ENCODE measurements at regions not wholly inside any gene's neighbourhood (a gene's known extent, or its start where the extent isn't known, plus 50 kb on each side); places are given as distances from the start of the nearest gene placed in this dataset.

DNA sequence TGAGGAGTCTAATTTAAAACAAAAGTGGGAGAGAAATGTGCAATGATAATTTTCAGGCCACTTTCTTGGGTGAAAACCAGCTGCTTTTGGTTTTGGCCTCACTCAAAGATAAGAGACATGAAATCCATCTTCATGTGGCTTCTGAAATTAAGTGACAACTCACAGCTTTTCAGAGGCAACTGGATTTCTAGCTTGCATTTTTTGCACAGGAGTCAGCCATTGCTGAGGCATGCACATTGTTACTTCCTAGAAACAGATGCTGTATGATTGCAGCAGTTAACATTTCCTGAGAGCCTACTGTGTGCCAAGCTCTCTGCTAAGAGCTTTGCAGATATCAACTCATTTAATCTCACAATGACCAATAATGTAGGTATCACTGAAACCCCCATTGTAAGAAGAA, 562.6 kb downstream of the NR2F1-AS1 start:
- in situ Hi-C loops (cut with MboI; ENCODE audit: low sequenced_read_pairs in 4 of 4) = no loop called here
- intact Hi-C loops (cut with DNase I; ENCODE audit: low total_unique reads) = no loop called here
- H3K4me3 ChIP-seq = no peak overlapping the region
- no peaks in the 10 kb centered on the region for H3K27me3 ChIP-seq
- TF ChIP-seq, protein P1, sequence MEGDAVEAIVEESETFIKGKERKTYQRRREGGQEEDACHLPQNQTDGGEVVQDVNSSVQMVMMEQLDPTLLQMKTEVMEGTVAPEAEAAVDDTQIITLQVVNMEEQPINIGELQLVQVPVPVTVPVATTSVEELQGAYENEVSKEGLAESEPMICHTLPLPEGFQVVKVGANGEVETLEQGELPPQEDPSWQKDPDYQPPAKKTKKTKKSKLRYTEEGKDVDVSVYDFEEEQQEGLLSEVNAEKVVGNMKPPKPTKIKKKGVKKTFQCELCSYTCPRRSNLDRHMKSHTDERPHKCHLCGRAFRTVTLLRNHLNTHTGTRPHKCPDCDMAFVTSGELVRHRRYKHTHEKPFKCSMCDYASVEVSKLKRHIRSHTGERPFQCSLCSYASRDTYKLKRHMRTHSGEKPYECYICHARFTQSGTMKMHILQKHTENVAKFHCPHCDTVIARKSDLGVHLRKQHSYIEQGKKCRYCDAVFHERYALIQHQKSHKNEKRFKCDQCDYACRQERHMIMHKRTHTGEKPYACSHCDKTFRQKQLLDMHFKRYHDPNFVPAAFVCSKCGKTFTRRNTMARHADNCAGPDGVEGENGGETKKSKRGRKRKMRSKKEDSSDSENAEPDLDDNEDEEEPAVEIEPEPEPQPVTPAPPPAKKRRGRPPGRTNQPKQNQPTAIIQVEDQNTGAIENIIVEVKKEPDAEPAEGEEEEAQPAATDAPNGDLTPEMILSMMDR (IDR thresholded peaks at IDR 0.05 in 4 of 5, conservative IDR thresholded peaks at IDR 0.05 in 1 of 5) = no peak
- TF ChIP-seq POLR2A (IDR thresholded peaks at IDR 0.05) = no peak
- ATAC-seq (no peak), DNase-seq (no peak)
- H3K9me3 ChIP-seq = no peaks in the 10 kb centered on the region
- no peak overlapping the region for H3K27ac ChIP-seq
- H3K36me3 ChIP-seq = no peaks in the 10 kb centered on the region
- no peaks in the 10 kb centered on the region for H3K4me1 ChIP-seq

- intact Hi-C loops (cut with DNase I; ENCODE audit: low total_unique reads) (no loop called here), in situ Hi-C loops (cut with MboI; ENCODE audit: low sequenced_read_pairs in 4 of 4) (no loop called here)
- no peaks in the 10 kb centered on the region for H3K9me3 ChIP-seq
- H3K4me3 ChIP-seq = no peak overlapping the region
- no peak for DNase-seq
- H3K27ac ChIP-seq = no peak overlapping the region
- no peaks in the 10 kb centered on the region for H3K36me3 ChIP-seq
- H3K27me3 ChIP-seq = no peaks in the 10 kb centered on the region
- H3K4me1 ChIP-seq = no peaks in the 10 kb centered on the region
- ATAC-seq = no peak
- TF ChIP-seq, protein P1 (IDR thresholded peaks at IDR 0.05 in 4 of 5, conservative IDR thresholded peaks at IDR 0.05 in 1 of 5) = no peak
- TF ChIP-seq POLR2A (IDR thresholded peaks at IDR 0.05) = no peak
These were observed 563.2 kb downstream of the NR2F1-AS1 start for GRCh38 chr5:93017849-93018248.

DNA sequence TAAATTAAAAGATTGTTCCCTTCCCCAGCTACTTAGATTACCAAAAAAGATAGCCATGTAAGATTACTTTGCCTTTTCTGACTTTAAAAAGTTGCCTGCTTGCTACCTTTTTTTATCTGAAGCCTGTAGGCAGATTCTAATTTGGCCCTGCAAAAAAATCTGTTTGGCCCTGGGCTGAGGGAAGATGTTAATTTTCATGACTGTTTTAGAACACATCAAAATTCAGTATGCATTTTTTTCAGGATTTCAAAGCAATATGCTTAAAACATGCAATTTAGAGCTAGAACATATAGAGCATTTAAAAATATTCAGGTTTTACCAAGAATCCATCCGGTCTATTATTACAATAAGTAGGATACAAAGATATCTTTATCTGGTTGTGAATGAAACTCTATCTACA, 563.6 kb downstream of the NR2F1-AS1 start:
- intact Hi-C loops (cut with DNase I; ENCODE audit: low total_unique reads) = no loop called here
- ATAC-seq = no peak
- no peak overlapping the region for H3K4me3 ChIP-seq

GRCh38 chr5:93010616-93011015, 570.4 kb downstream of the NR2F1-AS1 start:
- in situ Hi-C loops (cut with MboI; ENCODE audit: low sequenced_read_pairs in 4 of 4) (no loop called here), intact Hi-C loops (cut with DNase I; ENCODE audit: low total_unique reads) (no loop called here)
- H3K27me3 ChIP-seq = no peaks in the 10 kb centered on the region
- no peaks in the 10 kb centered on the region for H3K36me3 ChIP-seq
- H3K27ac ChIP-seq = no peak overlapping the region
- no peaks in the 10 kb centered on the region for H3K4me1 ChIP-seq
- no peak for ATAC-seq
- H3K9me3 ChIP-seq = no peaks in the 10 kb centered on the region
- no peak overlapping the region for H3K4me3 ChIP-seq
- no peak for TF ChIP-seq POLR2A (IDR thresholded peaks at IDR 0.05)
- TF ChIP-seq, protein P1 (IDR thresholded peaks at IDR 0.05 in 4 of 5, conservative IDR thresholded peaks at IDR 0.05 in 1 of 5) = no peak
- DNase-seq = no peak

More for the DNA sequence above, 563.6 kb downstream of the NR2F1-AS1 start:
- Histone ChIP-seq H3K27me3 (no peaks in the 10 kb centered on the region), H3K4me1 (no peaks in the 10 kb centered on the region), H3K27ac (no peak overlapping the region), H3K9me3 (no peaks in the 10 kb centered on the region), H3K36me3 (no peaks in the 10 kb centered on the region)
- TF ChIP-seq, protein P1 (IDR thresholded peaks at IDR 0.05 in 4 of 5, conservative IDR thresholded peaks at IDR 0.05 in 1 of 5) = no peak
- TF ChIP-seq POLR2A (IDR thresholded peaks at IDR 0.05) = no peak
- DNase-seq = no peak
- in situ Hi-C loops (cut with MboI; ENCODE audit: low sequenced_read_pairs in 4 of 4) = no loop called here

DNA sequence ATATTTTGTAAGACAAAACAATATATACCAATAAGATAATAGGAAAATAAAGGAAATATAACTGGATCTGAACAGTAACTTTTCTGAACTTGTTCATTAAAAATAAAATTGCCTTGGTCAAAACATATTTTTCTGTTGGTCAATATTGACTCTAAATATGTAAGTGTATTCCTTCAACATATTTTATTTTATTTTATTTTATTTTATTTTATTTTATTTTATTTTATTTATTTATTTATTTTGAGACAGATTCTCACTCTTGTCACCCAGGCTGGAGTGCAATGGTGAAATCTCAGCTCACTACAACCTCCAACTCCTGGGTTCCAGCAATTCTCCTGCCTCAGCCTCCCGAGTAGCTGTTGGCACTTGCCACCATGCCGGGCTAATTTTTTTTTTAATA, 571.0 kb downstream of the NR2F1-AS1 start:
- H3K36me3 ChIP-seq = no peaks in the 10 kb centered on the region
- no peak for ATAC-seq
- H3K27ac ChIP-seq = no peak overlapping the region
- H3K4me3 ChIP-seq = no peak overlapping the region
- no peaks in the 10 kb centered on the region for H3K27me3 ChIP-seq
- in situ Hi-C loops (cut with MboI; ENCODE audit: low sequenced_read_pairs in 4 of 4) = no loop called here
- no peak for TF ChIP-seq POLR2A (IDR thresholded peaks at IDR 0.05)
- TF ChIP-seq, protein P1 (IDR thresholded peaks at IDR 0.05 in 4 of 5, conservative IDR thresholded peaks at IDR 0.05 in 1 of 5) = no peak
- H3K9me3 ChIP-seq = no peaks in the 10 kb centered on the region
- intact Hi-C loops (cut with DNase I; ENCODE audit: low total_unique reads) = no loop called here
- no peak for DNase-seq
- no peaks in the 10 kb centered on the region for H3K4me1 ChIP-seq
